HG02642 (cell line): ENCODE measurements at regions not wholly inside any gene's neighbourhood (a gene's known extent, or its start where the extent isn't known, plus 50 kb on each side); places are given as distances from the start of the nearest gene placed in this dataset.
"Not testable (repeated sequence)": the region's sequence is repeated elsewhere in the genome, so short reads cannot be mapped to it uniquely, and the experiment has no call there.

Experiments used
- ATAC-seq: cut with Tn5 transposase; IDR thresholded peaks from one replicate; pipeline ENCODE4 v1.9.1; 2021; ENCODE audit warnings: mild to moderate bottlenecking; ENCODE audit not compliant: unreplicated experiment, poor library complexity

GRCh38 chr10:87300163-87300562 lies 57.4 kb upstream of the NUTM2D start:
- ATAC-seq, result not testable (repeated sequence)

DNA sequence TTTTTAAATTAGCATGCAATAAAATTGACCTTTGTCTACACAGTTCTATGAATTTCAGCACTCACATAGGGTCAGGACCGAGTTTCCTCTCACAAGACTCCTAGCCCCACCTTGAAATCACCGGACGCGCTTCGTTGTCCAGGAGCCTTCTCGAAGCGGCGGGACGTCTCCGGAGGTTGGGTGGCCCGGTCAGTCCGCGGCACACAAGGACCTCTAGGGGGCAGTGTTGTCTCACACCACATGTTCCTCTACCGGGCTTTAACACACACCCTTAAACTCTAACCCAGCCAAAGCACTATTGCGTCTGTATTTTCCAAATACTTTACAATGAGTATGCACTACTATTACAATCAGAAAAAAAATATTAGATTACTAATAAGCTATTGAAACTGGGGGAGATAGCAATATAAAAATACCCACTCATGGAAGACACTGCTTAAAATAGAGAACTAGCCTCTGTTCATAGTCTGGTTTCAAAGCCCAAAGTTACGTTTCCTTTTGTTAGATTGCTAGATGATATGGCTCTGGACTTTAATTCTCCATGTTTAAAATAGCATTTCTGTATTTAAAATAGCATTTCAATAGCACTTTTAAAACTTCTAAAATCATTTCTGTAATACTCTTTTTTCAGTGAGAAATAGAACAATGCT lies 56.0 kb upstream of the NUTM2D start:
- ATAC-seq, result peak; percentile 96

DNA sequence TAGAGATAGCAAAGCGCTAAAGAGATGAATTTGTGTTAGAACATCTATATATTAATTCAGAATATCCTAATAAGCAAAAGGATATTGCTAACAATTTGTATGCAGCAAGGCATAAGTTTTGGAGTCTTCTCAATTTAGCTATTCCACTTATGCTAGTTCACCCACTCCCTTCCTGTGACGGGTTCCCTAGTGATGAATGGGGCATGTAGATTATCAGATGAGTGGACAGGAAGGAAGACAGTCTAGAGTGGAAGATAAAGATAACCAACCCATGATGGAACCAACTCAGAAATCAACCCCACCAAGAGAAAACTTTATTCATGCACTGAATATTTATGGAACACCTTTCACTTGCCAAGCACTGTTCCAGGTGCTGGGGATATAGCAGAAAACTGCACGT lies 55.4 kb upstream of the NUTM2D start:
- not testable (repeated sequence) for ATAC-seq

- not testable (repeated sequence) for ATAC-seq
These were observed 53.8 kb upstream of the NUTM2D start for GRCh38 chr10:87303707-87304106.

DNA sequence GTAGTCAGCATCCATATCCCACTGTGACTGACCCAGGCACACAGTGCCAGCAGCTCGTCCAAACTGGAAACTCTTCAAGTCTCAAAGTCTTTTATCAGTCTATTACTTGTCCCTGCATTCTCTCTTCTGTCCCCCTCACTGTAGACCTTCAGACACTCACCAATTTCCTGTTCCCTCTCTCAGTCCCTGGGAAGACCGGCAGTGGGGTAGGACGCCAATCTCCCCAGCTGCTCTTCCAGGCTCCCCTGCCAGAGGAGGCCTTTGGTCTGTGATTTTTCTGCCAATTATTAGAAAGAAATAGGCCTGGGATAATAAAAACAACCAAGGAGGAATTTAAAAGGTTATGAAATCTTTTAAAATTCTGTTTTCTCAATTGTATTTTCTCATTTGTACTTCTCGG lies 50.9 kb upstream of the NUTM2D start:
- not testable (repeated sequence) for ATAC-seq
